ENCODE measurements at regions not wholly inside any gene's neighbourhood (a gene's known extent, or its start where the extent isn't known, plus 50 kb on each side); places are given as distances from the start of the nearest gene placed in this dataset.

DNA sequence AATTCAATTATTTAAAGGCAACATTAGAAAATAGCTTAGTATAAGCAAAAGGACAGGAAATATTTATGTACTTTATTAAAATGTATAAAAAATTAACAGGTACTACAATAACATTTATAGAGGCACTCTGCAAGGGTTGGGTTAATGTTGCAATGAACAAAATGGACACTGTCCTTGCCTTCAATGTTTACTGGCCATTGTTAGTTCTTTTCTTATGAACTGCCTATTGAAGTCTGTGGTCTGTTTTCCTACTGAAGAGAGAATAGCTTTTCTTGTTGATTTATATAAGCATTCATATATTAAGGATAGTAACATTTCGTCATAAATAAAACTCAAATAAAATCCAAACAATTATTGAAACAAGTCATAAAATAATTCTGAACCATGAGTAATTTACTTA, 135.3 kb upstream of the BEND6 start:
- Histone ChIP-seq H3K27me3 (ENCODE audit: control insufficient read depth in 2 of 2, insufficient read depth in 2 of 2, low read length in 2 of 2) (no peaks in the 10 kb centered on the region), H3K27ac (ENCODE audit: low read depth in 1 of 2, low read length in 2 of 2) (no peak overlapping the region), H4K20me1 (ENCODE audit: insufficient read depth, low read length) (no peaks in the 10 kb centered on the region), H3K79me2 (ENCODE audit: insufficient read depth, low read length) (no peaks in the 10 kb centered on the region), H3K9ac (ENCODE audit: insufficient read depth, low read length, poor library complexity, severe bottlenecking) (no peak overlapping the region), H3K9me3 (replicated peaks in 1 of 2; ENCODE audit: control insufficient read depth in 1 of 2, insufficient read depth in 1 of 2, low read length in 2 of 2) (no peaks in the 10 kb centered on the region), H3K36me3 (replicated peaks in 1 of 2; ENCODE audit: control insufficient read depth in 1 of 2, insufficient read depth in 2 of 2, low read length in 2 of 2) (no peaks in the 10 kb centered on the region), H3K4me2 (replicated peaks; ENCODE audit: extremely low read depth, low read length, poor library complexity, severe bottlenecking) (no peak overlapping the region), H3K4me3 (replicated peaks in 1 of 3; ENCODE audit: low read depth in 2 of 3, low read length in 3 of 3) (no peak overlapping the region), H2AFZ (ENCODE audit: insufficient read depth, low read depth, low read length, poor library complexity, severe bottlenecking) (no peak overlapping the region), H3K4me1 (ENCODE audit: control insufficient read depth in 1 of 2, insufficient read depth in 2 of 2, low read length in 2 of 2) (no peaks in the 10 kb centered on the region)
- DNase-seq = no peak
- Mint-ChIP-seq H3K36me3 (peaks cover 0 to 2% of the 10 kb centered on the region in 2 donors), H3K27me3 (ENCODE audit: low read depth in 3 of 3) (peaks cover 0 to 3% (median 0%) of the 10 kb centered on the region in 3 donors), H3K4me1 (no peaks in the 10 kb centered on the region), H3K4me3 (no peak overlapping the region), H3K27ac (no peak overlapping the region), H3K9me3 (peaks cover 0 to 7% (median 3%) of the 10 kb centered on the region in 7 donors)
- TF ChIP-seq, protein P1, sequence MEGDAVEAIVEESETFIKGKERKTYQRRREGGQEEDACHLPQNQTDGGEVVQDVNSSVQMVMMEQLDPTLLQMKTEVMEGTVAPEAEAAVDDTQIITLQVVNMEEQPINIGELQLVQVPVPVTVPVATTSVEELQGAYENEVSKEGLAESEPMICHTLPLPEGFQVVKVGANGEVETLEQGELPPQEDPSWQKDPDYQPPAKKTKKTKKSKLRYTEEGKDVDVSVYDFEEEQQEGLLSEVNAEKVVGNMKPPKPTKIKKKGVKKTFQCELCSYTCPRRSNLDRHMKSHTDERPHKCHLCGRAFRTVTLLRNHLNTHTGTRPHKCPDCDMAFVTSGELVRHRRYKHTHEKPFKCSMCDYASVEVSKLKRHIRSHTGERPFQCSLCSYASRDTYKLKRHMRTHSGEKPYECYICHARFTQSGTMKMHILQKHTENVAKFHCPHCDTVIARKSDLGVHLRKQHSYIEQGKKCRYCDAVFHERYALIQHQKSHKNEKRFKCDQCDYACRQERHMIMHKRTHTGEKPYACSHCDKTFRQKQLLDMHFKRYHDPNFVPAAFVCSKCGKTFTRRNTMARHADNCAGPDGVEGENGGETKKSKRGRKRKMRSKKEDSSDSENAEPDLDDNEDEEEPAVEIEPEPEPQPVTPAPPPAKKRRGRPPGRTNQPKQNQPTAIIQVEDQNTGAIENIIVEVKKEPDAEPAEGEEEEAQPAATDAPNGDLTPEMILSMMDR (IDR thresholded peaks at IDR 0.05) = no peak
- intact Hi-C loops (cut with micrococcal nuclease) = no loop called here
- no CpG with 5 or more reads among the region's 1 CpG for WGBS (ENCODE audit: insufficient coverage)

GRCh38 chr6:56816370-56816769, 138.5 kb upstream of the BEND6 start:
- Mint-ChIP-seq H3K9me3 (no peaks in the 10 kb centered on the region), H3K4me3 (no peak overlapping the region), H3K27me3 (ENCODE audit: low read depth in 3 of 3) (no peaks in the 10 kb centered on the region), H3K27ac (peak overlapping the region in 1 of 7 donors; percentile 56), H3K36me3 (no peaks in the 10 kb centered on the region), H3K4me1 (no peaks in the 10 kb centered on the region)
- H3K4me3 ChIP-seq (replicated peaks in 1 of 3; ENCODE audit: low read depth in 2 of 3, low read length in 3 of 3) = no peak overlapping the region
- no peak overlapping the region for H3K4me2 ChIP-seq (replicated peaks; ENCODE audit: extremely low read depth, low read length, poor library complexity, severe bottlenecking)
- H3K36me3 ChIP-seq (replicated peaks in 1 of 2; ENCODE audit: control insufficient read depth in 1 of 2, insufficient read depth in 2 of 2, low read length in 2 of 2) = no peaks in the 10 kb centered on the region
- no peaks in the 10 kb centered on the region for H3K27me3 ChIP-seq (ENCODE audit: control insufficient read depth in 2 of 2, insufficient read depth in 2 of 2, low read length in 2 of 2)
- intact Hi-C loops (cut with micrococcal nuclease) = no loop called here
- no peak for DNase-seq
- H3K9ac ChIP-seq (ENCODE audit: insufficient read depth, low read length, poor library complexity, severe bottlenecking) = no peak overlapping the region
- H3K4me1 ChIP-seq (ENCODE audit: control insufficient read depth in 1 of 2, insufficient read depth in 2 of 2, low read length in 2 of 2) = no peaks in the 10 kb centered on the region
- no peak overlapping the region for H2AFZ ChIP-seq (ENCODE audit: insufficient read depth, low read depth, low read length, poor library complexity, severe bottlenecking)
- no peak overlapping the region for H3K27ac ChIP-seq (ENCODE audit: low read depth in 1 of 2, low read length in 2 of 2)
- TF ChIP-seq, protein P1 (IDR thresholded peaks at IDR 0.05) = no peak
- H4K20me1 ChIP-seq (ENCODE audit: insufficient read depth, low read length) = no peaks in the 10 kb centered on the region
- H3K79me2 ChIP-seq (ENCODE audit: insufficient read depth, low read length) = no peaks in the 10 kb centered on the region
- no CpG with 5 or more reads among the region's 5 CpGs for WGBS (ENCODE audit: insufficient coverage)
- no peaks in the 10 kb centered on the region for H3K9me3 ChIP-seq (replicated peaks in 1 of 2; ENCODE audit: control insufficient read depth in 1 of 2, insufficient read depth in 1 of 2, low read length in 2 of 2)
